HPDE6-E6E7 (cell line): ENCODE measurements at regions not wholly inside any gene's neighbourhood (a gene's known extent, or its start where the extent isn't known, plus 50 kb on each side); places are given as distances from the start of the nearest gene placed in this dataset.
"Not testable (repeated sequence)": the region's sequence is repeated elsewhere in the genome, so short reads cannot be mapped to it uniquely, and the experiment has no call there.

ENCODE experiments used
- DNase-seq: peaks from one replicate; pipeline ENCODE4 v3.0.0; 2011; ENCODE audit warnings: missing footprints; ENCODE audit errors: extremely low spot score

- DNase-seq = no peak
These were observed 106.0 kb downstream of the MEX3B start for GRCh38 chr15:81939604-81940440.

DNA sequence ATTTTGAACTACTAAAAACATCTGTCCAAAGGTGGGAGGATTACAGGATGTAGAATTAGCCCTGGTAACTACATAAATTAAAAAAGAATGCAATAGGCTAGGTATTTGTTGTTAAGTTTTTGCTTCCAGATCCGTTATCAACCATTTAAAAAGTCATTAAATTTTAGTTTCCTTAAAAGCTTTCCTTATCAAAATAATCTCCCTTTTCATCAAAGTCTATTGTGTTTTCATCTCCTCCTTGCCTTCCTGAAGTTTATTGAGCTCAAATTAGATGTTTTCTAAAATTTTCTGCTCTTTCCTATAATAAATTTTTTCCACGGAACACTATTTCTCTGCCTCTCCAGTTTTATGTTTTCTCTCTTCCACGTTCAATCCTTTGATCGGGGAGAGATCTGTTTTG is 108.6 kb downstream of the MEX3B start:
- no peak for DNase-seq

DNA sequence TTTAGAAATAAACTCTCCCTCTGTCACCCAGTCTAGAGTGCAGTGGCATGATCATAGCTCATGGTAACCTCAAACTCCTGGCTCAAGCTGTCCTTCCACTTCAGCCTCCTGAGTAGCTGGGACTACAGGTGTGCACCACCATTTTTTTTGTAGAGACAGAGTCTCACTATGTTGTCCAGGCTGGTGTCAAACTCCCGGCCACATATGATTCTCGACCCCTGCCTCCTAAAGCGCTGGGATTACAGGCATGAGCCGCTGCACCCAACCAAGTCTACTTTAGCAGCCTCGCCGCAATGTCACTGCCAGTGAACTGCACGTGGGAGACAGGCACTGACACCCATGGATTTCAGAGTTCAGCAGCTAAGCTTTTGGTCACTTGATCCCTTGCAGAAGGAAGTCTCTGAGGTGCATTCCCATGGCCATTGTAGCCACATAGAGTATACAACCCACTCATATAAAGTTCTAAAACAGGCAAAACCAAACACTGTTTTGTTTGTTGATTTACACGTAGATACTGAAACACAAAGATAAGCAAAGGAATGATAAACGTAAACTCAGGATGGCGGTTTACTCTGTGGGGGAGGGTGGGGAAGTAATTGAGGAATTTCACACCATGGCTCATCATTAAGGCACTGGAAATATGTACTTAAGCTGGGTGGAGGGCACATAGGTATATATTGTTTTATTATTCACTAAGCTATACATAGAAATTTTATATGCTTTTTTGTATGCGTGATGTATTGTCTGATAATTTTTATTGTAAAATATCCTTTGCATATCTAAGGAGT is 115.0 kb downstream of the MEX3B start:
- DNase-seq = no peak

GRCh38 chr15:81929557-81929956 is 116.3 kb downstream of the MEX3B start:
- DNase-seq = no peak

DNA sequence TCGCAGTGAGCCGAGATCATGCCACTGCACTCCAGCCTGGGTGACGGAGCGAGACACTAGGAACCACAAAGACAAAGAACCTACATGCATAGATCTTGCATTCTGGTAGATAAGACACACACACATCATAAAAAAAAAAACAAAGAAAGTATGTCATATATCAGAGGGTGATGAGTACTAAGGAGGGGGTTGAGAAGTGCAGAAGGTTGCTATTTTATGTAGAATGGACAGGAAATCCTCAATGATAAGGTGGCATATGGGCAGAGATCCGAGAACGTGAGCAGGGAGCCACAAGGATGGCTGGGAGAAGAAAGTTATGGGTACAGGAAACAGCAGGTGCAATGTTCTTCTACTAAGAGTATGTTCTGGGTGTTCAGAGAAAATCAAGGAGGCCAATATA is 118.8 kb downstream of the MEX3B start:
- DNase-seq = no peak

GRCh38 chr15:81924729-81925128 is 121.1 kb downstream of the MEX3B start:
- DNase-seq = no peak

GRCh38 chr15:81923561-81924350 is 122.1 kb downstream of the MEX3B start:
- no peak for DNase-seq

DNA sequence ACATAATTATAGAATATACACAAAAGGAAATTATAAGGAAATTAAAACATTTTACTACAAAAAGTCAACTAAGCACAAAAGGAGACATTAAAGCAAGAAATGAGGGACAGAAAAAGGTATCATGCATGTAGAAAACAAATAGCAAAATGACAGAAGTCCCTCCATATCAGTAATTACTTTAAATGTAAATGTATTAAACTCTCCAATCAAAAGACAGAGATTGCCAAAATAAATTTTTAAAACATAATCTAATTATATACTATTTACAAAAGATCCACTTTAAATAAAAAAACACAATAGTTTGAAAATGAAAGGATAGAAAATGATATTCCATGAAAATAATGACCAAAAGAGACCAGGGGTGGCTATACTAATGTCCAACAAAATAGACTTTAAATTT is 123.7 kb downstream of the MEX3B start:
- no peak for DNase-seq

DNA sequence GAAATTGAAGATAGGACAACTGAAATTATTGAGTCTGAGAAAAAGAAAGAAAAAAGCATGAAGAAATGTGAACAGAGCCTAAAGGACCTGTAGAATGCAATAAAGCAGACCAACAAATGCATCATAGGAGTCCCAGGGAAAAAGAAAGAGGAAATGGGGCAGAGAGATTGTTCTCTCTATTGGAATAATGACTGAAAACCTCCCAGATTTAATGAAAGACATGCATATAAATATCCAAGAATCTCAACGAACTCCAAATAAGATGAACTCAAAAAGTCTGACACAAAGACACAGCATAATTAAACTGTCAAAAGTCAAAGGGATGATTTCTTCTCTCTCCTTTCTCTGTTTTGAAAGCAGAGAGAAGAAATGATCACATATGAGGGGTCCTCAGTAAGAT is 124.7 kb downstream of the MEX3B start:
- DNase-seq = no peak

- not testable (repeated sequence) for DNase-seq
These were observed 127.1 kb downstream of the MEX3B start for GRCh38 chr15:81918767-81919166.

- no peak for DNase-seq
These were observed 129.4 kb downstream of the MEX3B start for GRCh38 chr15:81916451-81916850.

DNA sequence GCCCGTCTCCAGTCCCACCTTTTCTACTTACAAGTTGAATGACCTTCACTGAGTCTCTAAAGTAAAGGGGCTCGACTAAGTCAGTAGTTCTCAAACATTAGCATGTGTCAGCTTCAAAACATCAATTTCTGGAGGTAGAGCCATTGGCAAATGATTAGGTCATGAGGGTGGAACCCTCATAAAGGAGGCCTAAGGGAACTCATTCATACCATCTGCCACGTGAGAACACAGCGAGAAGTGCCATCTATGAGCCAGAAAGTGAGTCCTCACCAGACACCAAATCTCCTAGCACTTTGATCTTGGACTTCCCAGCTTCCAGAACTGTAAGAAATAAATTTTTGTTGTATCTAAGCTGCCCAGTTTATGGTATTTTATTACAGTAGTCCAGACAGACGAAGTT is 129.8 kb downstream of the MEX3B start:
- DNase-seq = no peak

GRCh38 chr15:81914734-81915256 is 131.0 kb downstream of the MEX3B start:
- no peak for DNase-seq

DNA sequence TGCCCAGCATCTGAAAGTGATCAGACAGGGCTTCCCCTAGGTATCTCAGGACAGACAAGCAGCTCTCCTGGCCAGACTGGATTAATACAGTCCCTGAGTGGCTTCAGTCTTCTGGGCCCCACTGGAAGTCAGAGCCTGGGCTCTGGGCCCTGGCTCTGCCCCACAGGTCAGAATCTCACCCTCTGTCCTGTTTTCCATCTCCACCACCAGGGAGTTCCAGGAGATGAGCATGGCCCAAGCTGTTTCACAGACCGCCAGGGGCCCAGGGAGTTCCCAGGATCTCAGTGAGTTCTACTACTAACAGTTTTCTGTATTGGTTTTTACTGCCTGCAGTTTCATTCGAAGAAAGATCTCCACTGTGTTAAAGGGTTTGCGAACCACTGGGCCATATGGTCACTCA is 131.5 kb downstream of the MEX3B start:
- no peak for DNase-seq

- no peak for DNase-seq
These were observed 134.5 kb downstream of the MEX3B start for GRCh38 chr15:81911022-81911971.

- DNase-seq = no peak
These were observed 135.3 kb downstream of the MEX3B start for GRCh38 chr15:81910355-81911021.

DNA sequence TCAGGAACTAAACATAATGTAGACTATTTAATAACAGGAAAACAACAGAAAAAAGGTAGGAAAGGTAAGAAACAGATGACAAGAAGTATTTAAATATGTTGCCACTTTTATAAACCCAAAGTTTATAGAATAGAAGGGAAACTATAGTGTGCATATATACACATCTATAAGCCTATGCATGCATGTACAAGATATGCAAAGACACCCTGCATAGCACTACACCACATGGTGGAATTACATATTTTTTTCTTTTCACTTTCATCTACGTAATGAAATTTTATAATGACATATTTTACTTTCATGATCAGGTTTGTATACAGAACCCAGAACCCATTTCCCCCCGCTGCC is 136.8 kb downstream of the MEX3B start:
- DNase-seq = no peak

- DNase-seq = no peak
These were observed 137.7 kb downstream of the MEX3B start for GRCh38 chr15:81908111-81908510.

DNA sequence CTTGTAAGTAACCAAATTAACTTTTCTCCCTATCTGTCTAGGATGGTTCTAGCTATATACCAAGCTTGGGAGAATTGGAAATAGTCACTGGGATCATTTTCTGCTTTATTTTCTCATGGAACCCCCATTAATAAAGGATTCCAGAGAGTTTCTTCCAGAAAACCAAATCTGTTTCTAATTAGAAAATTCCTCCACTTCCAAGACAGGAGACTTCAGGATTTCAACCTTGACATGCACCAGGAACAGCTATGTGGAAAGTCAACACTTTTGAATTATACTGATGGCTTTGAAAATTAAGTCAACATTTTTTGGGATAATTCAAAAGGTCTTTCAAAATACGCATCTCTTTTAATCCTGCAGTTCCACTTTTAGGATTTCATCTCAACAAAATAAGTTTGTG is 138.3 kb downstream of the MEX3B start:
- no peak for DNase-seq

DNA sequence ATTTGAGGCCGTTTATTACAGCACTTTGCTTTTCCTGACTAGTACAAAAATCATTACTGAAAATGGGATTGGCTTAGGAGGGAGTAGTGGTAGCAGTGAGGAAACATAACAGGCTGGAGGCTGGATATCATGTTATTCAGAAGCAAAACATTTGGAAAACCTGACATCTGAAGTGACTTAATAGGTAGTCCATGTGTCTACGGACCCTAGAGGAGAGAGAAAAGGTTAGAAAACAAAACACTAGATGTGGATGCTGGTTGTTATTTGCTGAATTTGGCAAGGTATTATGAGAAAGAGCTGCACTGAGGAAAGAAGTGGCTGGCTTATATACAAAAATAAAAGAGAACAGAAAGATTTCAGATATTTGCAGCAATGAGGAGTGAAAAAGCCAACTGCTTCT is 139.9 kb downstream of the MEX3B start:
- DNase-seq = no peak
